ENCODE measurements at regions not wholly inside any gene's neighbourhood (a gene's known extent, or its start where the extent isn't known, plus 50 kb on each side); places are given as distances from the start of the nearest gene placed in this dataset.

DNA sequence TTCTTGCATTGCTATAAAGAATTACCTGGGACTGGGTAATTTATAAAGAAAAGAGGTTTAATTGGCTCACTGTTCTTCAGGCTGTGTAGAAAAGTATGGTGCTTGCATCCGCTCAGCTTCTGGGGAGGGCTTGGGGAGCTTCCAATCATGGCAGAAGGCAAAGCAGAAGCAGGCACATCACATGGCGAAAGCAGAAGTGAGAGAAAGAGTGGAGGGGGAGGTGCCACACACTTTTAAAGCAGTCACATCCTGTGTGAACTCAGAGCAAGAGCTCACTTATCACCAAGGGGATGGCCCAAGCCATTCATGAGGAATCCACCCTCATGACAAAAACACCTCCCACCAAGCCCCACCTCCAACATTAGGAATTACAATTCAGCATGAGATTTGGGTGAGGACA is 303.5 kb downstream of the OTUD1 start:
- H3K4me3 ChIP-seq (ENCODE audit: low read depth, low read length, poor library complexity, severe bottlenecking) = peak overlapping the region; percentile 24
- no TSS peak for BruUV-seq (replicated peaks)
- TF ChIP-seq, protein P1, sequence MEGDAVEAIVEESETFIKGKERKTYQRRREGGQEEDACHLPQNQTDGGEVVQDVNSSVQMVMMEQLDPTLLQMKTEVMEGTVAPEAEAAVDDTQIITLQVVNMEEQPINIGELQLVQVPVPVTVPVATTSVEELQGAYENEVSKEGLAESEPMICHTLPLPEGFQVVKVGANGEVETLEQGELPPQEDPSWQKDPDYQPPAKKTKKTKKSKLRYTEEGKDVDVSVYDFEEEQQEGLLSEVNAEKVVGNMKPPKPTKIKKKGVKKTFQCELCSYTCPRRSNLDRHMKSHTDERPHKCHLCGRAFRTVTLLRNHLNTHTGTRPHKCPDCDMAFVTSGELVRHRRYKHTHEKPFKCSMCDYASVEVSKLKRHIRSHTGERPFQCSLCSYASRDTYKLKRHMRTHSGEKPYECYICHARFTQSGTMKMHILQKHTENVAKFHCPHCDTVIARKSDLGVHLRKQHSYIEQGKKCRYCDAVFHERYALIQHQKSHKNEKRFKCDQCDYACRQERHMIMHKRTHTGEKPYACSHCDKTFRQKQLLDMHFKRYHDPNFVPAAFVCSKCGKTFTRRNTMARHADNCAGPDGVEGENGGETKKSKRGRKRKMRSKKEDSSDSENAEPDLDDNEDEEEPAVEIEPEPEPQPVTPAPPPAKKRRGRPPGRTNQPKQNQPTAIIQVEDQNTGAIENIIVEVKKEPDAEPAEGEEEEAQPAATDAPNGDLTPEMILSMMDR (conservative IDR thresholded peaks at IDR 0.05; ENCODE audit: low read length) = no peak
- no peak for TF ChIP-seq EZH2phosphoT487 (IDR thresholded peaks at IDR 0.05; ENCODE audit: borderline replicate concordance, low read depth, low read length)
- H3K9me2 ChIP-seq (ENCODE audit: insufficient read depth, low read length) = no peaks in the 10 kb centered on the region
- ChIA-PET CTCF (ENCODE audit: unreplicated experiment) (no interaction called here), POLR2A (interaction anchor here (0.5 to 1.3 kb wide), 3 partner anchors 12 to 319 kb away, joined by 3 to 4 read pairs (median 3); no protein-coding TSS in a partner anchor)
- H3K27ac ChIP-seq (ENCODE audit: low read depth, low read length, poor library complexity, severe bottlenecking) = peak overlapping the region; percentile 28
- H3K4me2 ChIP-seq (ENCODE audit: low read length) = peak overlapping the region; percentile 61
- H3K79me2 ChIP-seq (ENCODE audit: insufficient read depth, low read depth, low read length) = no peaks in the 10 kb centered on the region
- H3K36me3 ChIP-seq (ENCODE audit: insufficient read depth, low read length) = no peaks in the 10 kb centered on the region
- DNase-seq (ENCODE audit: low spot score) = peak; percentile 82
- H2AFZ ChIP-seq (ENCODE audit: low read length) = peak overlapping the region; percentile 79
- intact Hi-C loops (cut with micrococcal nuclease; ENCODE audit: unreplicated experiment) = no loop called here
- no peaks in the 10 kb centered on the region for H4K20me1 ChIP-seq (ENCODE audit: insufficient read depth, low read length)
- peaks cover 18% of the 10 kb centered on the region for H3K4me1 ChIP-seq (ENCODE audit: insufficient read depth, low read length, poor library complexity, severe bottlenecking)
- no peaks in the 10 kb centered on the region for H3K9me3 ChIP-seq (ENCODE audit: low read length)

DNA sequence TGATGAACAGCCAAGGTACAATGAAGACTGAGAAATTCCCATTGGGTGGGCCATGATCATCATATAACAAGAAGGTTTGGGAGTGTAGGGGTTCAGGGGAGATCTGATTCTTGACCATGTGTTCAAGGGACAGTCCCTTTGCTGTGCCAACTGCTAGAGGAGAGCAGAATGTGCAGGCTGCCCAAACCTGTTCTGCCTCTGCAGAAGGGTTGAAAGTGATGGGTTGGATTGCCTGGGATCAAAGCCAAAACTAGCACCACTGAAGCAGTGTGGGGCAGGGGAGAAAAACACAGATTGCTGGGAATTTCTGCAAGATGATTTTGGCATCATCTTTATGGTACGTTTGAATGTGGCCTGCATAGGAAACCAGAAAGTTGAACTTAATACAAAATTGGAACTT is 303.9 kb downstream of the OTUD1 start:
- no peaks in the 10 kb centered on the region for H3K9me2 ChIP-seq (ENCODE audit: insufficient read depth, low read length)
- ChIA-PET POLR2A (interaction anchor here (1.3 kb wide), 1 partner anchor 12 kb away, joined by 4 read pairs; no protein-coding TSS in a partner anchor), CTCF (ENCODE audit: unreplicated experiment) (no interaction called here)
- H3K36me3 ChIP-seq (ENCODE audit: insufficient read depth, low read length) = no peaks in the 10 kb centered on the region
- peak; percentile 5 for DNase-seq (ENCODE audit: low spot score)
- peaks cover 18% of the 10 kb centered on the region for H3K4me1 ChIP-seq (ENCODE audit: insufficient read depth, low read length, poor library complexity, severe bottlenecking)
- peak overlapping the region; percentile 61 for H3K4me2 ChIP-seq (ENCODE audit: low read length)
- no peak for TF ChIP-seq EZH2phosphoT487 (IDR thresholded peaks at IDR 0.05; ENCODE audit: borderline replicate concordance, low read depth, low read length)
- TF ChIP-seq, protein P1 (conservative IDR thresholded peaks at IDR 0.05; ENCODE audit: low read length) = no peak
- no peaks in the 10 kb centered on the region for H3K79me2 ChIP-seq (ENCODE audit: insufficient read depth, low read depth, low read length)
- H3K4me3 ChIP-seq (ENCODE audit: low read depth, low read length, poor library complexity, severe bottlenecking) = peak overlapping the region; percentile 24
- no peaks in the 10 kb centered on the region for H3K9me3 ChIP-seq (ENCODE audit: low read length)
- peak overlapping the region; percentile 79 for H2AFZ ChIP-seq (ENCODE audit: low read length)
- intact Hi-C loops (cut with micrococcal nuclease; ENCODE audit: unreplicated experiment) = no loop called here
- BruUV-seq (replicated peaks) = no TSS peak
- no peaks in the 10 kb centered on the region for H4K20me1 ChIP-seq (ENCODE audit: insufficient read depth, low read length)
- no peak overlapping the region for H3K27ac ChIP-seq (ENCODE audit: low read depth, low read length, poor library complexity, severe bottlenecking)

DNA sequence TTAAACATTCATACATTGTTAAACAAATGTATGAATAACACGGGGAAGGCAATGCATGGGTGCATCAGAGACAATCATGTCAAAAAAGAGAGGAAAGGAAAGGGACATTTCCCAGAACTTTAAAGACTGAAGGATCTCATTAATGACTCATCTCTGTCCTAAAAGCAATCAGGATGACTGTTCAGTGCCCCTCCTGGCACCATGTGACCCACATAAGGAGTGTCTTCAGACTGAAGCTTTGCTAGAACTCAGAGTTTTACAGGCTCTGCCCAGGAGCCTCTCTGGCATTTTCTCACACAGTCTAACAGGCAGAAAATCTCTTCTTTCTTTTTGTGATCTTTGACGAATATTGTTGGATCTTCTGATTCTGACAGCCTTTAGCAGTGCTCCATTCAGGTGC is 315.3 kb downstream of the OTUD1 start:
- TF ChIP-seq, protein P1 (conservative IDR thresholded peaks at IDR 0.05; ENCODE audit: low read length) = no peak
- no peak for TF ChIP-seq EZH2phosphoT487 (IDR thresholded peaks at IDR 0.05; ENCODE audit: borderline replicate concordance, low read depth, low read length)
- Histone ChIP-seq H3K4me3 (ENCODE audit: low read depth, low read length, poor library complexity, severe bottlenecking) (no peak overlapping the region), H4K20me1 (ENCODE audit: insufficient read depth, low read length) (no peaks in the 10 kb centered on the region), H3K36me3 (ENCODE audit: insufficient read depth, low read length) (no peaks in the 10 kb centered on the region), H3K79me2 (ENCODE audit: insufficient read depth, low read depth, low read length) (no peaks in the 10 kb centered on the region), H2AFZ (ENCODE audit: low read length) (no peak overlapping the region), H3K4me2 (ENCODE audit: low read length) (no peak overlapping the region), H3K9me3 (ENCODE audit: low read length) (no peaks in the 10 kb centered on the region), H3K4me1 (ENCODE audit: insufficient read depth, low read length, poor library complexity, severe bottlenecking) (no peaks in the 10 kb centered on the region), H3K9me2 (ENCODE audit: insufficient read depth, low read length) (no peaks in the 10 kb centered on the region), H3K27ac (ENCODE audit: low read depth, low read length, poor library complexity, severe bottlenecking) (no peak overlapping the region)
- no TSS peak for BruUV-seq (replicated peaks)
- intact Hi-C loops (cut with micrococcal nuclease; ENCODE audit: unreplicated experiment) = no loop called here
- no peak for DNase-seq (ENCODE audit: low spot score)
- POLR2A ChIA-PET = interaction anchor here (0.9 kb wide), 1 partner anchor 12 kb away, joined by 4 read pairs; no protein-coding TSS in a partner anchor
- CTCF ChIA-PET (ENCODE audit: unreplicated experiment) = no interaction called here

Data from OCI-LY7 (cell line).